HEK293T (cell line): ENCODE measurements at regions not wholly inside any gene's neighbourhood (a gene's known extent, or its start where the extent isn't known, plus 50 kb on each side); places are given as distances from the start of the nearest gene placed in this dataset.

Experiments
- ARNT ChIP-seq: fragments of 450-650 bp; IDR thresholded peaks from 2 replicates; pipeline ENCODE4 v1.6.1; 2017; ENCODE audit warnings: mild to moderate bottlenecking
- FOXK2 ChIP-seq: fragments of 450-650 bp; IDR thresholded peaks from 2 replicates; pipeline ENCODE4 v1.6.1; 2016; ENCODE audit warnings: mild to moderate bottlenecking
- FOXM1 ChIP-seq: fragments of 450-650 bp; IDR thresholded peaks from 2 replicates; pipeline ENCODE4 v1.6.1; 2017; ENCODE audit warnings: mild to moderate bottlenecking, borderline replicate concordance
- L3MBTL2 ChIP-seq: fragments of 450-650 bp; conservative IDR thresholded peaks from 2 replicates; pipeline ENCODE4 v1.6.1; 2016; ENCODE audit warnings: mild to moderate bottlenecking
- NFRKB ChIP-seq: fragments of 450-650 bp; IDR thresholded peaks from 2 replicates; pipeline ENCODE4 v1.6.1; 2016; ENCODE audit warnings: mild to moderate bottlenecking, moderate library complexity
- TF ChIP-seq, protein P1 (sequence below): fragments of 450-650 bp; IDR thresholded peaks from 2 replicates; pipeline ENCODE4 v1.6.1; 2016

DNA sequence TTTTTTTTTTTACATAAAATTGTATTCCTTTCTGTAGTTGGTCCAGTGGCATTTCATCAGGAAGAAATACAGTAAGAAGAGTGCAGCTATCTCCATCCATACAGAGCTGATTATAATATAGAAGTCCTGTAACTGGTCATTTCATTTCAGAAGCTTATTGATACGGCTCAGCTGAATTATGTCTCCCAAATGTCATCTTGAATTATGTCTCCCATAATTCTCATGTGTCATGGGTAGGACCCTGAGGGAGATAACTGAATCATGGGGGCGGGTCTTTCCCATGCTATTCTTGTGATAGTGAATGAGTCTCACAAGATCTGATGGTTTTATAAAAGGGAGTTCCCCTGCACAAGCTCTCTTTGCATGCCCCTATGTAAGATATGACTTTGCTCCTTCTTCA, 492.9 kb downstream of the CHSY3 start:
- TF ChIP-seq, protein P1, sequence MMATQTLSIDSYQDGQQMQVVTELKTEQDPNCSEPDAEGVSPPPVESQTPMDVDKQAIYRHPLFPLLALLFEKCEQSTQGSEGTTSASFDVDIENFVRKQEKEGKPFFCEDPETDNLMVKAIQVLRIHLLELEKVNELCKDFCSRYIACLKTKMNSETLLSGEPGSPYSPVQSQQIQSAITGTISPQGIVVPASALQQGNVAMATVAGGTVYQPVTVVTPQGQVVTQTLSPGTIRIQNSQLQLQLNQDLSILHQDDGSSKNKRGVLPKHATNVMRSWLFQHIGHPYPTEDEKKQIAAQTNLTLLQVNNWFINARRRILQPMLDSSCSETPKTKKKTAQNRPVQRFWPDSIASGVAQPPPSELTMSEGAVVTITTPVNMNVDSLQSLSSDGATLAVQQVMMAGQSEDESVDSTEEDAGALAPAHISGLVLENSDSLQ = no peak
- TF ChIP-seq NFRKB (no peak), L3MBTL2 (no peak), FOXM1 (no peak), ARNT (no peak), FOXK2 (no peak)
